H1 (cell line): ENCODE measurements at regions not wholly inside any gene's neighbourhood (a gene's known extent, or its start where the extent isn't known, plus 50 kb on each side); places are given as distances from the start of the nearest gene placed in this dataset.

Experiments used
- CTCF ChIA-PET: fragments of 300-600 bp; sonication (Branson Sonifier 250); formaldehyde crosslinking; loops from one replicate; lab custom pipeline; 2021; ENCODE audit not compliant: partially characterized antibody; lab: Charles Lee
- POLR2A ChIA-PET: fragments of 300-600 bp; sonication (Branson Sonifier 250); formaldehyde crosslinking; loops from one replicate; lab custom pipeline; 2021; ENCODE audit warnings: inconsistent platforms; ENCODE audit not compliant: partially characterized antibody; lab: Charles Lee
- DNase-seq, 2 experiments: peaks; one replicate each; pipeline versions ENCODE4 v3.0.0 to v3.0.0-alpha.2; 2010 to 2022; ENCODE audit warnings: low spot score in 2 of 2, low read depth in 1 of 2, mixed read lengths in 1 of 2
- FAIRE-seq: peaks from 2 replicates; lab custom pipeline; 2011; peaks lifted over from hg19 to GRCh38; lab: Jason Lieb, UNC
- H2AFZ ChIP-seq: 2 replicates; pipeline ENCODE4 v1.8.1; 2012; ENCODE audit warnings: low read length, inconsistent platforms
- H2AK5ac ChIP-seq: 2 replicates; pipeline ENCODE4 v1.6.1; 2013; ENCODE audit warnings: low read depth, low read length
- H2BK120ac ChIP-seq: replicated peaks from 2 replicates; pipeline ENCODE3; 2013; ENCODE audit warnings: low read depth, low read length, inconsistent platforms
- H2BK12ac ChIP-seq: 2 replicates; pipeline ENCODE4 v1.6.1; 2013; ENCODE audit warnings: low read depth, low read length
- H2BK15ac ChIP-seq: 2 replicates; pipeline ENCODE4 v1.6.1; 2013; ENCODE audit warnings: low read length
- H2BK20ac ChIP-seq: 2 replicates; pipeline ENCODE4 v1.6.1; 2013; ENCODE audit warnings: low read length
- H2BK5ac ChIP-seq: 2 replicates; pipeline ENCODE4 v1.6.1; 2013; ENCODE audit warnings: low read depth, low read length
- H3K14ac ChIP-seq: 2 replicates; pipeline ENCODE4 v1.6.1; 2013; ENCODE audit warnings: inconsistent platforms; ENCODE audit not compliant: insufficient read length
- H3K18ac ChIP-seq: 2 replicates; pipeline ENCODE4 v1.6.1; 2013; ENCODE audit warnings: low read length; ENCODE audit errors: extremely low read depth
- H3K23ac ChIP-seq: 2 replicates; pipeline ENCODE4 v1.6.1; 2013; ENCODE audit warnings: inconsistent platforms; ENCODE audit not compliant: insufficient read length
- H3K23me2 ChIP-seq: 2 replicates; pipeline ENCODE4 v1.6.1; 2013; ENCODE audit warnings: low read depth, low read length
- H3K27ac ChIP-seq: 2 replicates; pipeline ENCODE4 v1.6.1; 2011; ENCODE audit warnings: low read depth, low read length, inconsistent platforms
- H3K27me3 ChIP-seq, 4 experiments: replicated peaks in 1 of 4; 1 replicate in 1 of 4; 2 replicates in 3 of 4; pipeline versions ENCODE4 v1.6.1 to v1.8.1; 2011 to 2013; ENCODE audit warnings: low read length in 3 of 4, mild to moderate bottlenecking in 3 of 4, inconsistent platforms in 2 of 4, mixed read lengths in 2 of 4, moderate library complexity in 1 of 4; ENCODE audit not compliant: control insufficient read depth in 3 of 4, insufficient read depth in 3 of 4; ENCODE audit errors: extremely low read depth in 1 of 4
- H3K36me3 ChIP-seq, 4 experiments: 2 replicates each; pipeline versions ENCODE4 v1.6.1 to v1.8.1; 2011 to 2013; ENCODE audit warnings: mild to moderate bottlenecking in 4 of 4, low read length in 3 of 4, moderate library complexity in 2 of 4, control low read depth in 1 of 4, inconsistent platforms in 1 of 4; ENCODE audit not compliant: insufficient read depth in 4 of 4, control insufficient read depth in 2 of 4
- H3K4ac ChIP-seq: replicated peaks from 2 replicates; pipeline ENCODE3; 2013; ENCODE audit warnings: low read length, low read depth, mixed read lengths, inconsistent platforms; ENCODE audit not compliant: insufficient read length
- H3K4me1 ChIP-seq, 4 experiments: replicated peaks in 1 of 4; 1 replicate in 1 of 4; 2 replicates in 3 of 4; pipeline versions ENCODE4 v1.6.1 to v1.8.1; 2011 to 2013; ENCODE audit warnings: low read length in 3 of 4, inconsistent platforms in 2 of 4, mixed read lengths in 1 of 4; ENCODE audit not compliant: insufficient read depth in 4 of 4, control insufficient read depth in 3 of 4
- H3K4me2 ChIP-seq, 2 experiments: 2 replicates each; pipeline versions ENCODE4 v1.6.1 to v1.8.1; 2011 to 2013; ENCODE audit warnings: low read depth in 2 of 2, low read length in 2 of 2, control low read depth in 1 of 2, inconsistent platforms in 1 of 2, mild to moderate bottlenecking in 1 of 2; ENCODE audit not compliant: insufficient read depth in 1 of 2
- H3K4me3 ChIP-seq, 4 experiments: fragments of 200-600, 300-600 bp in 1 of 4; sonication (generic), shearing (Covaris generic), sonication (Bioruptor Twin) in 1 of 4; 2 replicates each; pipeline versions ENCODE4 v1.5.1 to v1.8.1; 2011 to 2016; ENCODE audit warnings: low read length in 4 of 4, low read depth in 3 of 4, control low read depth in 2 of 4, inconsistent platforms in 2 of 4, mild to moderate bottlenecking in 2 of 4, mixed read lengths in 1 of 4, moderate library complexity in 1 of 4; ENCODE audit not compliant: insufficient read depth in 2 of 4; ENCODE audit errors: extremely low read depth in 1 of 4
- H3K56ac ChIP-seq: replicated peaks from 2 replicates; pipeline ENCODE3; 2013; ENCODE audit warnings: low read depth, mild to moderate bottlenecking, mixed read lengths, low read length, inconsistent platforms; ENCODE audit not compliant: insufficient read length
- H3K79me1 ChIP-seq: 2 replicates; pipeline ENCODE4 v1.6.1; 2013; ENCODE audit warnings: low read depth, low read length, control low read depth
- H3K79me2 ChIP-seq, 2 experiments: 2 replicates each; pipeline versions ENCODE4 v1.6.1 to v1.8.1; 2012 to 2013; ENCODE audit warnings: low read length in 2 of 2, mild to moderate bottlenecking in 2 of 2, inconsistent platforms in 1 of 2; ENCODE audit not compliant: insufficient read depth in 2 of 2, control insufficient read depth in 1 of 2
- H3K9ac ChIP-seq, 4 experiments: replicated peaks in 1 of 4; 1 replicate in 1 of 4; 2 replicates in 3 of 4; pipeline versions ENCODE4 v1.6.1 to v1.8.1; 2011 to 2013; ENCODE audit warnings: low read depth in 3 of 4, low read length in 3 of 4, control low read depth in 2 of 4, mild to moderate bottlenecking in 2 of 4, moderate library complexity in 2 of 4, inconsistent platforms in 1 of 4; ENCODE audit errors: extremely low read depth in 1 of 4
- H3K9me3 ChIP-seq, 2 experiments: 2 replicates each; pipeline versions ENCODE4 v1.6.1 to v1.8.1; 2012 to 2013; ENCODE audit warnings: mild to moderate bottlenecking in 2 of 2, moderate library complexity in 2 of 2, control low read depth in 1 of 2, inconsistent platforms in 1 of 2, low read depth in 1 of 2, low read length in 1 of 2, mixed read lengths in 1 of 2; ENCODE audit not compliant: insufficient read depth in 2 of 2
- H4K20me1 ChIP-seq, 2 experiments: replicated peaks in 1 of 2; 2 replicates each; pipeline versions ENCODE3 to v1.8.1; 2011 to 2013; ENCODE audit warnings: inconsistent platforms in 2 of 2, low read length in 2 of 2, mild to moderate bottlenecking in 1 of 2; ENCODE audit not compliant: insufficient read depth in 2 of 2, control insufficient read depth in 1 of 2
- H4K5ac ChIP-seq: 2 replicates; pipeline ENCODE4 v1.6.1; 2013; ENCODE audit warnings: low read length, low read depth, mixed read lengths, inconsistent platforms; ENCODE audit not compliant: insufficient read length
- H4K8ac ChIP-seq: 2 replicates; pipeline ENCODE4 v1.8.0; 2013; ENCODE audit warnings: mild to moderate bottlenecking, moderate library complexity, low read length, inconsistent platforms; ENCODE audit not compliant: insufficient read depth; ENCODE audit errors: extremely low read depth
- H4K91ac ChIP-seq: replicated peaks from 2 replicates; pipeline ENCODE3; 2013; ENCODE audit warnings: low read length, mixed read lengths, inconsistent platforms; ENCODE audit not compliant: insufficient read length
- KDM1A ChIP-seq: fragments of 200-600, 300-600 bp; sonication (generic); IDR thresholded peaks from 2 replicates; pipeline ENCODE4 v1.7.1; 2016; ENCODE audit warnings: mild to moderate bottlenecking, low read length, borderline replicate concordance
- RAD21 ChIP-seq, 2 experiments: IDR thresholded peaks in 1 of 2; conservative IDR thresholded peaks in 1 of 2; 2 replicates each; pipeline ENCODE4 v1.6.1; 2011; ENCODE audit warnings: low read depth in 2 of 2, low read length in 2 of 2, improper control_type of control experiment in 1 of 2, inconsistent platforms in 1 of 2, mild to moderate bottlenecking in 1 of 2, moderate library complexity in 1 of 2
- SAP30 ChIP-seq: fragments of 300-600 bp; sonication (generic); IDR thresholded peaks from 2 replicates; pipeline ENCODE4 v1.7.1; 2012; ENCODE audit warnings: low read length, moderate library complexity, mild to moderate bottlenecking, inconsistent platforms; ENCODE audit not compliant: insufficient read depth, insufficient replicate concordance
- WGBS, 2 experiments: shearing (Covaris generic) in 1 of 2; methylation state at CpG; one replicate each; pipeline versions ENCODE4 v1.1.6 to v1.1.7; 2013 to 2015; ENCODE audit warnings: low lambda C conversion rate in 2 of 2, mixed read lengths in 2 of 2, inconsistent platforms in 1 of 2, low coverage in 1 of 2, missing lambda C conversion rate in 1 of 2; ENCODE audit not compliant: insufficient replicate concordance in 2 of 2, insufficient coverage in 1 of 2, insufficient read length in 1 of 2; ENCODE audit errors: extremely low coverage in 1 of 2, missing lambda C conversion rate in 1 of 2; 5-methylcytosine and 5-hydroxymethylcytosine counted together
- TF ChIP-seq, protein P1 (sequence below): IDR thresholded peaks from 2 replicates; pipeline ENCODE4 v1.6.1; 2012; ENCODE audit warnings: inconsistent platforms

DNA sequence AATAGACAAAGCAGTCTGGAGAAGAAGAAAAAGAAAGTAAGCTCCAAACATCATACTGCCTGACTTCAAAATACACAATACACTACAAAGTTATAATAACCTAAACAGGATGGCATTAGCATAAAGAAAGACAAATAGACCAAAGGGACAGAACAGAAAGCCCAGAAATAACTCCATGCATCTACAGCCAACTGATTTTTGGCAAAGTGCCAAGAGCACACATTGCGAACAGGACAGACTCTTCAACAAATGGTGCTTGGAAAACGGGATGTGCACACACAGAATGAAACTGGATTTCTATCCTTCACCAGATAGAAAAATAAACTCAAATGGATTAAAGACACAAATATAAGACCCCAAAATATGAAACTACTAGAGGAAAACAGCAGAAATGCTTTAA is 66.6 kb upstream of the SPATA31E1 start:
- no peak overlapping the region for H2BK120ac ChIP-seq
- no peaks in the 10 kb centered on the region for H3K79me1 ChIP-seq
- H2BK15ac ChIP-seq: no peak overlapping the region
- no peak overlapping the region for H3K27ac ChIP-seq
- H4K20me1 ChIP-seq: no peaks in the 10 kb centered on the region
- H3K23me2 ChIP-seq: no peaks in the 10 kb centered on the region
- H4K8ac ChIP-seq: no peak overlapping the region
- no peak overlapping the region for H2BK20ac ChIP-seq
- TF ChIP-seq SAP30 (no peak), RAD21 (IDR thresholded peaks at IDR 0.05 in 1 of 2, conservative IDR thresholded peaks at IDR 0.05 in 1 of 2; ENCODE audit: low read depth in 2 of 2, low read length in 2 of 2) (no peak), KDM1A (no peak)
- TF ChIP-seq, protein P1, sequence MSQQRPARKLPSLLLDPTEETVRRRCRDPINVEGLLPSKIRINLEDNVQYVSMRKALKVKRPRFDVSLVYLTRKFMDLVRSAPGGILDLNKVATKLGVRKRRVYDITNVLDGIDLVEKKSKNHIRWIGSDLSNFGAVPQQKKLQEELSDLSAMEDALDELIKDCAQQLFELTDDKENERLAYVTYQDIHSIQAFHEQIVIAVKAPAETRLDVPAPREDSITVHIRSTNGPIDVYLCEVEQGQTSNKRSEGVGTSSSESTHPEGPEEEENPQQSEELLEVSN: no peak
- H4K91ac ChIP-seq: no peak overlapping the region
- H3K4me3 ChIP-seq: no peak overlapping the region
- H3K4me1 ChIP-seq: no peaks in the 10 kb centered on the region
- FAIRE-seq: no peak
- no peak overlapping the region for H3K14ac ChIP-seq
- no peak overlapping the region for H4K5ac ChIP-seq
- ChIA-PET CTCF (interaction anchor here (0.6 to 1.8 kb wide), 8 partner anchors 10 to 468 kb away, joined by 3 to 5 read pairs (median 3); partner anchors contain the start of gene SPATA31E1), POLR2A (no interaction called here)
- WGBS, 2 experiments: 73% methylated on average over 2 of the region's 2 CpGs; no CpG with 5 or more reads in 1 of the 2 experiments
- no peak overlapping the region for H3K23ac ChIP-seq
- H2BK5ac ChIP-seq: no peak overlapping the region
- no peak overlapping the region for H3K9ac ChIP-seq
- no peak overlapping the region for H3K4ac ChIP-seq
- no peak overlapping the region for H3K4me2 ChIP-seq
- H3K56ac ChIP-seq: no peak overlapping the region
- H3K27me3 ChIP-seq: no peaks in the 10 kb centered on the region
- no peaks in the 10 kb centered on the region for H3K36me3 ChIP-seq
- no peaks in the 10 kb centered on the region for H3K79me2 ChIP-seq
- no peak for DNase-seq
- no peaks in the 10 kb centered on the region for H3K9me3 ChIP-seq
- no peak overlapping the region for H2AK5ac ChIP-seq
- H3K18ac ChIP-seq: no peak overlapping the region
- H2BK12ac ChIP-seq: no peak overlapping the region
- no peak overlapping the region for H2AFZ ChIP-seq
